Stimulated activated CD8-positive, alpha-beta memory T cell treated with anti-CD3 and anti-CD28 coated beads, Interleukin-4, amount 100 ng/mL, for 48 hours (primary cell): ENCODE measurements at regions not wholly inside any gene's neighbourhood (a gene's known extent, or its start where the extent isn't known, plus 50 kb on each side); places are given as distances from the start of the nearest gene placed in this dataset.

Experiments used
- DNase-seq: peaks from one replicate; pipeline ENCODE4 v3.0.0-alpha.2; 2020

DNA sequence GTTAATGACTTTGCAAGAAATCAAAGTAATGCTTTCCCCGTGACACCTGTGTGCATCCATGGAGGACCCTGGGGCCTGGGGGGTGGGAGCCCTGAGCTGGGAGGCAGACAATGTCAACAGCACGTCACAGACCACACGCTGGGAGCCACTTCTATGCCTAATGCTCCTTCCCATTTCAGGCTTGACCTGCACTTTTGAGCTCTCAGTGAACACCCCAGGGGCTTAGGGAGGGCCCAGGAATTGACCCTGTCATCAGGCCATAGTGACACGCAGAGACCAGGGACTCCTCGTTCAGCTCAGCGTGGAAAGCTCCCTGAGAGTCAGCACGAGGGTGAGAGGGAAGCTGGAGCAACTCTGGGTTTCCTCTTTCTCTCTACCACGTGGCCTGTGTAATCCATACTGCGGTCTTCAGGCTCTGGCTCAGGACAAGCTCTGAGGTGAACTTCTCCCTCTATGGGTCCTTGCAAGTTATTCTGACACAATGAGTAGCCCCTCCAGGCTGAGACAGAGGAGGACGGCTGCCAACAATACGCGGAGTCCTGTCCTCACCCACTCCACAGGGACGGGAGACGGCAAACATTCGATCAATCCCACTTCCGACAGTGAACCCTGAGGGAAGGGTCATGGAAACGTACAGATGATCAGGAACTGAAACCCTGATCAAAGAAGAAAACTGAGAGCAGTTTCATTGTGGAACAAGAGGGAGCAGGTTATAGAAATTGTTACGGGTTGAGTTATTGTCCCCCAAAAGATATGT lies 130.8 kb upstream of the IRX4 start:
- no peak for DNase-seq

DNA sequence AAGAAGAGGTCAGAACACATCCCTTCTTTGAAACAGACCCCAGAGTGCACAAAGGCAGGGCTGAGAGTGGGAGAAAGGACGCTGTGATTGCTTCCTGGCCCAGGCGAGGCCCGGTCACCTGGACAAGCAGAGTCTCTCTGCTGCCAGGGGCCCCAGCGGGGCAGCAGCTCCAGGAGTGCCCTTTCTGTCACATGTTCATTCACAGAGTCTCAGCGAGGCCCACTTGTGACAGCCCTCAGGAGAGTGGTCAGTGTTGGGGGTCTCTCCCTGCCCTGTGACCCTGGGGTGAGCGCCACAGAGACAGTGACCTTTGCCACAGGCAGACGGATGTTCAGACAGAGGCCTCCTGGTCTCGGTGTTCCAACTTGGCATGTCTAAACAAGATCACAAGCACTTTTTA lies 130.2 kb upstream of the IRX4 start:
- DNase-seq: no peak

- DNase-seq: no peak
Observed at GRCh38 chr5:2011481-2012411, 129.0 kb upstream of the IRX4 start.

DNA sequence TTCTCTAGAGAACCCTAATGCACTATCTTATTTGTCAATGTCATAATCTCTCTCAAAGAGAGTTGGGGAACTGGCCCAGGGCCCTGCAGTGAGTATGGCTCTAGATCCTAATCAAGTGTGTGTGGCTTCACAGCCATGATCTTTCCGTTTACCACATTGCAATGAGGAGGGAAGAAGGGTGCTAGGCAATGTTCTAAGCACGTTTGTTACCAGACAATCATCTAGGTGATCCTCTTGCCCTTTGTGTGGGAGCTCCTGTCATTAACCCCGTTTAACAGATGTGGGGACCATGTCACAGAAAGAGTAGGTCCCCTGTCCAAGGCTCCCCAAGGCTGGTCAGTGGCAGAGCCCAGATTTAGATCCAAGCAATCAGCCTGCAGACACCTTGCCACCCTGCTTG lies 128.2 kb upstream of the IRX4 start:
- no peak for DNase-seq

- no peak for DNase-seq
Observed at GRCh38 chr5:2009986-2010914, 127.5 kb upstream of the IRX4 start.

DNA sequence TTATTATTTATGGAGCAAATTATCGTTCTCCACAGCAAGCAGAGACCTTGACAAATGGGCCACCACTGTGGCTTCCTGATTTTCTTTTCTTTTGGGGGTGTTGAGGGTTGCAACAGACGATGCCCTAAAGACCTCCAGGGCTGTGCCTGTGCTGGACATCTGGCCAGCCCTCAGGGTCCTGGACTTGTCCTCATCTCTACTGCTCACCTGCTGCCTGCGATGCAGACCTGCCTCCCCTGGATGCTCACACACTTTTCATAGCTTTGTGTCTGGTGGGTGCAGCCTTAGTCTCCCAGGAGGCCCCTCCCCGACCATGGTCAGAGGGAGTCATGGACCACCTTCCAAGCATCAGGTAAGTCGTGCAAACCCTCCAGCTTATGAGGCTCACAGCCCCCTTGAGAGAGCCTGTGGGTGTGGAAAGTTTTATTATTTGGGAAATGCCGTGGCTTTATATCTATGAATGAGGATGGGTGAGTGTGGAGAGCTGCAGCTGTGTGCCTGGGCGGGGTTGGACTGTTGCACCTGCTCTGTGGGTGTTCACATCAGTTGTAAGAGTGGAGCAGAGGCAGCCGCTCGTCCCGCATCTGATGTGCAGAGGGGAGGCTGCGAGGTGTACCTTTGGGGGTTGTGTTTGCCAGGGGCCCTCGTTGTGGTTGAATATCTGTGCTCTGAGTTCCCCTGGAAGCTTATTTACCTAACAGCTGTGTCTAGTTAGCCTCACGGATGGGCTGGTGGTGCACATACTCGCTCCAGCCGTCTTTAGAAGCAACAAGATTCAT lies 126.3 kb upstream of the IRX4 start:
- DNase-seq: no peak

DNA sequence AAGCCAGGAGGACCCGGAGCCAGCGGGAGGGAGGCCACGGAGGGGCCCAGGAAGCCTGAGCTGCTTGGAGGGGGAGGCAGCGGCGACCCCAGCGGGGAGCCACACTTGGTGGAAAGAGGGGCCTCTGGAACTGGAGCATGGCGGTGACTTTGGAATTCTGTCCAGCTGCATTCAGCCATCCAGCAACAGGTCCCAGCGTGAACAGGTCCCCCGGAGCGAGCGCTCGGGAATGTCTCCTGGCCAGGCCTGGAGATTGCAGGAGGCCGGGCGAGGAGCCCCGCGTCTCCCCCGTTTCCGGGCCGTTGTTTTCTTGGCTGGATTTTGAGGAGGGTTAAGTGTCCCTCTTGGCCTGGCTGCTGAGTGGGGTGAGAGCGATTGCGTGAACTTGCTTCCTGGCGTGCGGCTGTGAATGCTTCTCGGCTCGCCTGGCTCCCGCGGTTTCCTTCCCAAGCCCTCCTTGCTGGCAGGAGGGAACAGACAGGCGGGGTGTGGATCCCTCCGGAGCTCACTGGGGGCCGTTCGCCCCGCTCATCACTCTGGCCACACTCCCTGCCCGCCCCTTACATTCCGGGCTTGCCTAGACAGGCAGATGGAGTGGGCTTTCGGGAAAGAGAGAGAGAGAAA lies 125.3 kb upstream of the IRX4 start:
- DNase-seq: no peak

DNA sequence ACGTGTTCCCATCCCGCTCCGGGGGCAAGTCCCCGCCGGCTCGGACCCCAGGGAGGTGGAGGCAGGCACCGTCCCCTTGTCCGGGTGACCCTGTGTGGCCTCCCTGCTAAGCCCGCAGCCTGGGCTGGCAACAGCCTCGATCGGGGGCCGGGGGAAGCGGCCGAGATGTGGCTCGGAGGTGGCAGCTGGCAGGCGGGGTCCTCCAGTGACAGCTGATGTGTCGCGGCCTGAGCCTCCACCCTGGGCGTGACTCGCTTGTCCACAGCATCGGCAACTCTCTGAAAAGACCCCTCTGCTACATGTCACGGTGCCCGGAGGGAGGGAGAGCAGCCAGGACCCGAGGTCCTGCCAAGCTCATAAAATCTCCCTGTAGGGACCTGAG lies 124.8 kb upstream of the IRX4 start:
- no peak for DNase-seq

- DNase-seq: no peak
Observed at GRCh38 chr5:2006971-2007291, 124.2 kb upstream of the IRX4 start.

- no peak for DNase-seq
Observed at GRCh38 chr5:2006193-2006970, 123.7 kb upstream of the IRX4 start.

- no peak for DNase-seq
Observed at GRCh38 chr5:2005101-2006041, 122.6 kb upstream of the IRX4 start.

DNA sequence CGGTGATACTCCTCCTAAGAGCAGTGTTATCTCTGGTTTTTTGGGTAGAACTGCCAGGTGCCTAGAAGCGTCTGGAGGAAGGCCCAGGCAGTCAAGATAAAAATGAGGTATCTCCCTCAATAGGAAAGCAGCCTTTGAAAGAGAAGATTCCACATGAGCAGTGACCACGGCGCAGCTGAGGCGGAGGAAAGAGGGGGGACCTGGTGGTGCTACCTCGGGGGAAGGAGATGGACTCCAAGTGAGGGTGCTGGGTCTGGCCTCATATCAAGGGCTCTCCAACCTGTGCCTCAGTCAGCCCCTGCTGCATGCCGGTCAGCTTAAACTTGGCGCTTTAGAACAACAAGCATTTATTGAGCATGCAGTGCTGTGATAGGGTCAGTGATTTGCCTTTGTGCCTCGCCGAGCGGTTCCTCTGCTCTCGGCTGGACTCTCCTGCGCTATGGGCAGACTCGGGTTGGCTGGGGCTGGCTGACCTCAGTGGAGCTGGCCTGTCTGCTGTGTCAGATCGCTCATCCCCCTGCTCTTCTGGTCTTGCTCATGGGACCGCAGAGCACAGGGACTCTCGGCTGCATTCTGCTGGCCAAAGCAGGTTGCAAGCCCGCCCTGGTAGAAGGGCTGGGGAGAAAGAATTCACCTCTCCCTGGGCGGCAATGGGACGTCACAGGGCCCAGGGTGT lies 121.1 kb upstream of the IRX4 start:
- no peak for DNase-seq

GRCh38 chr5:2003206-2003605 lies 120.5 kb upstream of the IRX4 start:
- DNase-seq: no peak

- DNase-seq: no peak
Observed at GRCh38 chr5:2001300-2001699, 118.6 kb upstream of the IRX4 start.

- DNase-seq: no peak
Observed at GRCh38 chr5:2000591-2000990, 117.9 kb upstream of the IRX4 start.

DNA sequence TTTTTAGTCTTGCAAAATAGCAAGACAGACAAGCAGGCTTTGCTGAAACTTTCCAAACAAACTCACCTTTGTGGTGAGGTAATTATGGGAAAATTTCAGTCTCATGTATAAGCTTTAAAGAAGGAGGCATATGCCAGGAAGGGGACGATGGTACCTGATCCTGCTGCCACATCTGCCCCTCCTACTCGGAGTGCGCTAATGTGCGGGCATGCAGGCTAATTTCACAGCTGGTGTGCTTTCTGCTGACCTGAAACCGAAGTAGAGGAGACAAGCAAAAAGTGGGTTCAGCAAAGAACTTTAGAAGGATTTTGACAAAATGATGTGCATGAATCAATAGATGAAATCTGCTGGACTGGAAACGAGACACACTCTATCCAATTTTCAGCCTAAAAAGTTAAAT lies 117.1 kb upstream of the IRX4 start:
- no peak for DNase-seq

GRCh38 chr5:1998716-1999317 lies 116.1 kb upstream of the IRX4 start:
- DNase-seq: no peak

- no peak for DNase-seq
Observed at GRCh38 chr5:1998348-1998669, 115.6 kb upstream of the IRX4 start.
